Keratinocyte (primary cell): ENCODE measurements at regions not wholly inside any gene's neighbourhood (a gene's known extent, or its start where the extent isn't known, plus 50 kb on each side); places are given as distances from the start of the nearest gene placed in this dataset.

Experiments
- DNase-seq: peaks from one replicate; pipeline ENCODE4 v3.0.0-alpha.2; 2011; ENCODE audit warnings: low read depth, missing footprints, low spot score
- FAIRE-seq: peaks from 2 replicates; lab custom pipeline; 2011; peaks lifted over from hg19 to GRCh38; lab: Jason Lieb, UNC
- H2AFZ ChIP-seq: 2 replicates; pipeline ENCODE4 v1.6.0; 2012; ENCODE audit warnings: low read length, control low read depth, inconsistent platforms; ENCODE audit not compliant: control insufficient read depth
- H3K27ac ChIP-seq: 2 replicates; pipeline ENCODE4 v1.5.1; 2011; ENCODE audit warnings: low read length; ENCODE audit not compliant: control insufficient read depth, insufficient read depth
- H3K27me3 ChIP-seq: 3 replicates; pipeline ENCODE4 v1.6.0; 2011; ENCODE audit warnings: low read length; ENCODE audit not compliant: control insufficient read depth, insufficient read depth; ENCODE audit errors: extremely low read depth
- H3K36me3 ChIP-seq, 2 experiments: 2 replicates in 1 of 2; 3 replicates in 1 of 2; pipeline ENCODE4 v1.5.1; 2011; ENCODE audit warnings: low read length in 2 of 2, mild to moderate bottlenecking in 1 of 2; ENCODE audit not compliant: control insufficient read depth in 2 of 2, insufficient read depth in 2 of 2; ENCODE audit errors: extremely low read depth in 1 of 2
- H3K4me1 ChIP-seq: 3 replicates; pipeline ENCODE4 v1.5.1; 2011; ENCODE audit warnings: low read length; ENCODE audit not compliant: control insufficient read depth, insufficient read depth; ENCODE audit errors: extremely low read depth
- H3K4me2 ChIP-seq: 3 replicates; pipeline ENCODE4 v1.6.0; 2011; ENCODE audit warnings: low read depth, low read length; ENCODE audit not compliant: control insufficient read depth, insufficient read depth; ENCODE audit errors: extremely low read depth
- H3K4me3 ChIP-seq, 3 experiments: fragments of 200-600 bp in 1 of 3; sonication (generic) in 1 of 3; 2 replicates in 2 of 3; 3 replicates in 1 of 3; pipeline ENCODE4 v1.5.1; 2011 to 2016; ENCODE audit warnings: low read length in 3 of 3, mild to moderate bottlenecking in 3 of 3, control low read depth in 2 of 3, inconsistent platforms in 1 of 3, low read depth in 1 of 3, mixed read lengths in 1 of 3, mixed run types in 1 of 3, moderate library complexity in 1 of 3; ENCODE audit not compliant: control insufficient read depth in 2 of 3, insufficient read depth in 2 of 3; ENCODE audit errors: extremely low read depth in 1 of 3
- H3K79me2 ChIP-seq: 2 replicates; pipeline ENCODE4 v1.6.0; 2012; ENCODE audit warnings: low read length; ENCODE audit not compliant: control insufficient read depth, insufficient read depth
- H3K9ac ChIP-seq: 3 replicates; pipeline ENCODE4 v1.6.0; 2011; ENCODE audit warnings: low read length; ENCODE audit not compliant: control insufficient read depth, insufficient read depth; ENCODE audit errors: extremely low read depth
- H3K9me1 ChIP-seq: 3 replicates; pipeline ENCODE4 v1.6.0; 2011; ENCODE audit warnings: low read length; ENCODE audit not compliant: control insufficient read depth, insufficient read depth; ENCODE audit errors: extremely low read depth
- H3K9me3 ChIP-seq: 2 replicates; pipeline ENCODE4 v1.5.1; 2012; ENCODE audit warnings: low read depth, low read length; ENCODE audit not compliant: control insufficient read depth
- H4K20me1 ChIP-seq: 3 replicates; pipeline ENCODE4 v1.6.0; 2011; ENCODE audit warnings: low read length; ENCODE audit not compliant: control insufficient read depth, insufficient read depth; ENCODE audit errors: extremely low read depth
- EZH2 ChIP-seq: IDR thresholded peaks from one replicate; pipeline ENCODE4 v1.6.1; 2012; ENCODE audit warnings: inconsistent platforms, mild to moderate bottlenecking, low read length, moderate library complexity
- dilution Hi-C: fragments of 300-500 bp; cut with MboI; formaldehyde crosslinking; loops from one replicate; pipeline ENCODE4 v1.7.0; 2020; ENCODE audit warnings: low sequenced_read_pairs; ENCODE audit not compliant: extremely low pct_ligation_motif_present
- TF ChIP-seq, protein P1 (sequence below), 3 experiments: IDR thresholded peaks in 1 of 3; conservative IDR thresholded peaks in 1 of 3; optimal IDR thresholded peaks in 1 of 3; 2 replicates in 2 of 3; 3 replicates in 1 of 3; pipeline versions ENCODE3 to v1.5.1; 2011; ENCODE audit warnings: low read length in 3 of 3, mild to moderate bottlenecking in 3 of 3, moderate library complexity in 2 of 3, control low read depth in 1 of 3, inconsistent platforms in 1 of 3; ENCODE audit not compliant: insufficient read depth in 2 of 3; ENCODE audit errors: extremely low read depth in 1 of 3

DNA sequence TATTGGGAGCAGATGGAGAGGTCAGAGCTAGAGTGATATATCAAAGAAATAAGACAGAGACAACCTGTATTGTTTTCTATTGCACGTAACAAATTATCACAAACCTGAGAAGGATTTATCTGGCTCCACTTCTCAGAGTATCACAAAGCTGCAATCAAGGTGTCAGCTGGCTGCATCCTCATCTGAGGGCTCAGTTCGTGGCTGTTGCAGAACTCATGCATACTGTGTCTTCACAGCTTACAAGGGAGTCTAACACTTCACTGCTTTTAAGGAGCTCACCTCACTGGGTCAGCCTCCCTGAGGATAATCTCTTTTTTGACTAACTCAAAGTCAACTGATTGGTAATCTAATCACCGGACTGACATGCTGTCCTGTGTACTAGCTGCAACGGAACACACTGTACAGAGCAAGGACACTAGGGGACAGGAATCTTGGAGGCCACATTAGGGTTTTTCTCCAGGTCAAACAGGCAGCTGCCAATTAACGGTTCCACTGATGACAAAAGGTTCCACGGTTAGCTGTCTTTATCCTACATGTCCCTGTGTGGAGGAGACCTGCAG lies 1006.8 kb upstream of the SEMA6D start:
- Histone ChIP-seq H3K9me3 (no peaks in the 10 kb centered on the region), H3K9ac (no peak overlapping the region), H3K27ac (no peak overlapping the region), H3K36me3 (no peaks in the 10 kb centered on the region), H3K79me2 (no peaks in the 10 kb centered on the region), H3K27me3 (no peaks in the 10 kb centered on the region), H2AFZ (no peak overlapping the region), H4K20me1 (no peaks in the 10 kb centered on the region), H3K4me2 (no peak overlapping the region), H3K4me1 (no peaks in the 10 kb centered on the region), H3K9me1 (no peaks in the 10 kb centered on the region), H3K4me3 (no peak overlapping the region)
- DNase-seq (no peak), FAIRE-seq (no peak)
- dilution Hi-C loops: no loop called here
- TF ChIP-seq EZH2: no peak
- TF ChIP-seq, protein P1, sequence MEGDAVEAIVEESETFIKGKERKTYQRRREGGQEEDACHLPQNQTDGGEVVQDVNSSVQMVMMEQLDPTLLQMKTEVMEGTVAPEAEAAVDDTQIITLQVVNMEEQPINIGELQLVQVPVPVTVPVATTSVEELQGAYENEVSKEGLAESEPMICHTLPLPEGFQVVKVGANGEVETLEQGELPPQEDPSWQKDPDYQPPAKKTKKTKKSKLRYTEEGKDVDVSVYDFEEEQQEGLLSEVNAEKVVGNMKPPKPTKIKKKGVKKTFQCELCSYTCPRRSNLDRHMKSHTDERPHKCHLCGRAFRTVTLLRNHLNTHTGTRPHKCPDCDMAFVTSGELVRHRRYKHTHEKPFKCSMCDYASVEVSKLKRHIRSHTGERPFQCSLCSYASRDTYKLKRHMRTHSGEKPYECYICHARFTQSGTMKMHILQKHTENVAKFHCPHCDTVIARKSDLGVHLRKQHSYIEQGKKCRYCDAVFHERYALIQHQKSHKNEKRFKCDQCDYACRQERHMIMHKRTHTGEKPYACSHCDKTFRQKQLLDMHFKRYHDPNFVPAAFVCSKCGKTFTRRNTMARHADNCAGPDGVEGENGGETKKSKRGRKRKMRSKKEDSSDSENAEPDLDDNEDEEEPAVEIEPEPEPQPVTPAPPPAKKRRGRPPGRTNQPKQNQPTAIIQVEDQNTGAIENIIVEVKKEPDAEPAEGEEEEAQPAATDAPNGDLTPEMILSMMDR (optimal IDR thresholded peaks at IDR 0.05 in 1 of 3, IDR thresholded peaks at IDR 0.05 in 1 of 3, conservative IDR thresholded peaks at IDR 0.05 in 1 of 3; ENCODE audit: extremely low read depth in 1 of 3, insufficient read depth in 2 of 3, low read length in 3 of 3): no peak

DNA sequence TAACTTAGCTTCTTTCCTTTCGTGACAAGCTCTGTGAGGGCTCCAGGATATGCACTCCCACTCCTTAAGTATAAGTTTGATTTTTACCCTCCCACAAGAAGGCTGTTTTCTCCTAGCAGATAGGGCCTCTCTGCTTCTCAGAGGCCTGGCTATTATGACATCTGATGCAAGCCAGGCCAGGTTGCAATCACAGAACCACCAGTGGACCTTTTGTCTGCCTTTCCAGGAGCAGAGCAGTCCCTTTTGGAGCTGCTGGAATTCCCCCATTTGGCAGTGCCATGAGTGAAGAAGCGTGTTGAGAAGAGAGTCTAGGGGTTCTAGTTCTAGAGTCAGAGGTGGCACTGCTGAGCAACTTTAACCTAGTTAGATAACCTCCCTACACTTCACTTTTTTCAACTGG lies 1004.3 kb upstream of the SEMA6D start:
- H2AFZ ChIP-seq: no peak overlapping the region
- no peak overlapping the region for H3K9ac ChIP-seq
- no peaks in the 10 kb centered on the region for H4K20me1 ChIP-seq
- DNase-seq: no peak
- no peaks in the 10 kb centered on the region for H3K9me3 ChIP-seq
- H3K4me1 ChIP-seq: no peaks in the 10 kb centered on the region
- no peak overlapping the region for H3K4me3 ChIP-seq
- H3K36me3 ChIP-seq: no peaks in the 10 kb centered on the region
- no peak overlapping the region for H3K4me2 ChIP-seq
- H3K79me2 ChIP-seq: no peaks in the 10 kb centered on the region
- H3K27ac ChIP-seq: no peak overlapping the region
- FAIRE-seq: no peak
- no peaks in the 10 kb centered on the region for H3K9me1 ChIP-seq
- TF ChIP-seq, protein P1 (optimal IDR thresholded peaks at IDR 0.05 in 1 of 3, IDR thresholded peaks at IDR 0.05 in 1 of 3, conservative IDR thresholded peaks at IDR 0.05 in 1 of 3; ENCODE audit: extremely low read depth in 1 of 3, insufficient read depth in 2 of 3, low read length in 3 of 3): no peak
- no peak for TF ChIP-seq EZH2
- no peaks in the 10 kb centered on the region for H3K27me3 ChIP-seq
- dilution Hi-C loops: no loop called here
